T-helper 2 cell treated with Interferon-gamma antibody and Interleukin-4, amounts not matched to agents 100 ng/mL and 5 ng/mL, for 36 hours (primary cell): ENCODE measurements at regions not wholly inside any gene's neighbourhood (a gene's known extent, or its start where the extent isn't known, plus 50 kb on each side); places are given as distances from the start of the nearest gene placed in this dataset.
"Not testable (repeated sequence)": the region's sequence is repeated elsewhere in the genome, so short reads cannot be mapped to it uniquely, and the experiment has no call there.

Experiments
- intact Hi-C: fragments of 100-400 bp; cut with micrococcal nuclease; formaldehyde crosslinking; loops from one replicate; pipeline ENCODE4 v1.15.1; 2023

DNA sequence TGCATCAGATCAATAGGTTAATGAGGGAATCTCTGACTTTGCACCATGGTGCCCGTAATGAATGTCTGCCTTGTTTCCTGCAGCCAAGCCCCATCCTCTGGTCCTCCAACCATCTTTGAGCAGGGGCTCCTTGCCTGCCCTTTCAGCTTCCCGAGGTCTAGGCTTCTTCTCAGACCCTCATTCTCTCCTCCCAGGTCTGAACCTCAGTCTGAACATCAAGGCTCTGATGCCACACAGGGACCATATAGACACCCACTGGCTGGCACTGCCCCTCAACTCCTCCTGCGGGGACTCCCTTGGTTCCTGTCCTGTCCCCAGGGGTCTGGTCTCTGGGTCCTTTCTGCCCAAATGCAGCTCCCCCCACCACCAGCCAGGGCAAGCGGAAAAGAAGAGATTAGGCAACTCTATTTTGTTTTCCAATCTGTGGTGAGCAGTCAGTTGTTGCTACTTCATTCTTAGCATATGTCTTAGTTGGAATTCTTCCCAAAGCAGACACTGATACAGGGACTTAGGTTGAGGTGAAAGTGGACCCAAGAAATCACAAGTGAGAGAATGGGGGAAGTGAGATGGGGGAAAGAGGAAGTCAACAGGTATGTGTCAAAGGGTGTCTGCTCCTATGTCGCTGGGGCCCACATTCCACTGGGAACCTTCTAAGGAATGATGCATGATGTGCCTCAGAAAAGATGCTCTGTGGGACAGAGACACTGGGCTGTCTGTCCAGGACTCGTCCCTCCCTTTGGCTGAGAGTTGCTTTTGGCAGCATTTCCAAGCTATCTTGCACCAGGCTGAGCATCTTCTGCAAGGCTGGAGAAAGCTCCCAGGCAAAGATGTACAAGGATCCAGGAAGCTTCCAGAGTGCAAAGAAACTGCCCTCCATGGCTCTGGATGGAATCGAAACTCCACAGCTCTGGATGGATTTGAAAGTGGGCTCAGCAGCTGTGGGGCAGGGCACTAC, 1096.5 kb upstream of the TMEM132C start:
- intact Hi-C loops: no loop called here

DNA sequence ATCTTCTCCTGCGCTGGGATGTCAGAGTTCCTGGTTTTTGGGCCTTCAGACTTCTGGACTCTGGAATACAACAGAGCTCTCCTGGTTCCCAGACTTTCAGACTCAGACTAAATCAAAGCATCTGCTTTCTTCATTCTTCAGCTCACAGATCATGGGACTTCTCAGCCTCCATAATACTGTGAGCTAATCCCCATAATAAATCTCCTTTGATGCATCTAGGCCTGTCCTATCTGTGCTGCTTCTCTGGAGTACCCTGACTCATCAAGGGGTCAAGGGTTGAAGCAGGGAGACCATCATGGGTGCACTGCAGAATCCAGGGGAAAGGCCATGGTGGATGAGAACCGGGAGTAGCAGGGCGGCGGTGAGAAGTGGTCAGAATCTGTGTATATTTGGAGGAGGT, 1094.1 kb upstream of the TMEM132C start:
- intact Hi-C loops: no loop called here

DNA sequence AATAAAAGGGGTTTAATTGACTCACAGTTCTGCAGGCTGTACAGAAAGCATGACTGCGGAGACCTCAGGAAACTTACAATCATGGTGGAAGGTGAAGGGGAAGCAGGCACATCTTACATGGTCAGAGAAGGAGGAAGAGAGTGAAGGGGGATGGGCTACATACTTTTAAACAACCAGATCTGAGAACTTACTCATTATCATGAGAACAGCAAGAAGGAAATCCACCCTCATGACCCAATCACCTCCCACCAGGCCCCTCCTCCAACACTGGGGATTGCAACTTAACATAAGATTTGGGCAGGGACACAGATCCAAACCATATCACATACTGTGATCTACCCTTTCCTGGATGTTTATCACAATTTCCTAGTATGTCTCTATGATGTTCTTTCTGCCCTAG, 1093.0 kb upstream of the TMEM132C start:
- intact Hi-C loops: not testable (repeated sequence)

DNA sequence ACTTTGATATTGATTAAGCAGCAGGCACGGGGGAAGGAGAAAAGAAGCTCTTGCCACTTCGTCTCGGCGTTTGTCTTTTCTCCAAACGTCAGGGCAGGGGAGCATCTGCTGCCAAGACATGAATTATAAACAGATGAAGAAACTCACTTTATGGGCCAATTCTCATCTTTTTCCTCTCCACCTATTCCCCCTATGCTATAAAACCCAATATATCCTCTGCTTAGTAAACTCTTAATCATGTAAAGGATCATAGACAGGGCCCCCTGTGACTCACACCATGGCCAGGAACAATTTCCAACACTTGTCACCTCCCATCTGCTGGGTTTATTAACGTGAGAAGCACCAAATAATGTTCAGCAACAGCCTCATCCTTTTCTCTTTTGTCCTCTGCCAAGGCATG, 1092.1 kb upstream of the TMEM132C start:
- intact Hi-C loops: no loop called here

DNA sequence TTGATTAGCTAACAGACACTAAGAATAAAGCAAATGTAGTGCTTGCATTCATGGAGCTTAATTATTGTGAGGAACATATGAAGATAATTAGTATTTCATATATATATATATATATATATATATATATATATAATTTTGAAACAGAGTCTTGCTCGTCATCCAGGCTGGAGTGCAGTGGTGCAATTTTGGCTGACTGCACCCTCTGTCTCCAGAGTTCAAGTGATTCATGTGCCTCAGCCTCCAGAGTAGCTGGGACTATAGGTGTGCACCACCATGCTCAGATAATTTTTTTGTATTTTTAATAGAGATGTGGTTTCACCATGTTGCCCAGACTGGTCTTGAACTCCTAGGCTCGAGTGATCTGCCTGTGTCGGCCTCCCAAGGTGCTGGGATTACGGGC, 1091.6 kb upstream of the TMEM132C start:
- intact Hi-C loops: no loop called here

DNA sequence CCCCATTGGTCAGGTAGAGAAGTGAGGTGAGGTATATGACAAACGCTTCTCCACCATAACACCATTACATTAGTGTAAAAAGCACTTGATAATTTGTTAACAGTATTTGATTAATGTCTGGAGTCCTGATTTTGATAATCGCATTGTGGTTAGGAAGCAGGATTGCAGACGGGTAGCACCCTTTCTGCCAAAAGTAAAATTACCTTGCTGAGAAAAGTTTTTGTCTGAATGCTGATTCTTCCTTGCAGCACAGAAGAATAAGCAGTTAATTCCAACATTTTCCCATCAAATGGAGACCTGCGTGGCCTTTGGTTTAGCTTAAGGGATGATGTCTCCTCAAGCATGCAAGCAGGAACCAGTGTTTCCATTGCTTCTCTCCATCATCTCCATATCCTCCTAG, 1090.2 kb upstream of the TMEM132C start:
- intact Hi-C loops: no loop called here

DNA sequence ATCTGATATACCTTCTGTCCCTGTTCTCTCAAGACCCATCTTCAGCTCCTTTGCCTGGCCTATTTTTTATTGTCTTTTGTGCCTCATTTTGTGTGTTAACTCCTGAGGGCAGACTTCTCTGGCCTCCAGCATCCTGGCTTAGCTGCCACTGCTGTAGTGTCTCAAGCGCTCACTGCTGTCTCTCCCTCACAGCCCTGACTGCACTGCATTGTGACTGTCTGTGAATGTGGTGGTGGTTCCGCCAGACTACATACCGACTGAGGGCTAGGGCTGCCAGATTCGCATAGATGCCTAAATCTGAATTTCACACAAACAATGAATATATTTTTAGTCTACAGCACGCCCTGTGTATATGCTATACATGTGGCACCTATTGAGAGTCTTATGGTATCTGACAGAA, 1088.9 kb upstream of the TMEM132C start:
- intact Hi-C loops: no loop called here

DNA sequence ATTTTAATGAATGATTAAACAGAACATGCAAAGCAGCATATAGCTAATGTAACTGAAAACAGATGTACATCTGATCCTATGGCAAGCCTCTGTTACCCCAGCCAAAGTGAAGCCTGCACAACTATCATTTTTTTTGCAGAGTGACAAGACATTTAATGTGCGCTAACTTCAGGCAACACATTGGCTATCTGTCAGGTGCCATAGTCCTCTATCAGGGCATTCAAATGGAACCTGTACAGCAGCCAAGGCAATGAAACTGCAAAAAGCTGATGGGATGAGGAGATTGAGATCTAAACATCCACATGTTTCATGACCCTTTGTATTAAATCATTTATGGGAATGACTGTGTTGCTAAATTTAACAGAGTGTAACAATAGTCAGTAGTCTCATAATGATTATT, 1088.5 kb upstream of the TMEM132C start:
- intact Hi-C loops: no loop called here

DNA sequence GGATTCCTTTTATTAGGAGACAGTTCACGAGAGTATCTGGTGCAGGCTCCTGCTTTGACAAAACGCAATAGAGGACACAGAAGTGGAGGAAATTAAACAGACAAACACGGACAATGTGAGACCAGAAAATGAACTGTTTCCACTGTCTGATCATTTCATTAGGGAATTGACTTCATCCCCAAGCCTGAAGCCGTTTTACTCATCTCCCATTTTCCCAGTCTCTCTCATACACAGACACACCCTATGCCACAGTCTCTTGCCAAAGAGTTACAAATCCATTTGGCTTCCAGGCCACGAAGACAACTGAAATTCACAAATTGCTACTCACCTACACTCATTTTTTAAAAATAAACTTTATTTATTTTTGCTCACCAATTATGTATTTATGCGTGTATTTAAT, 1087.8 kb upstream of the TMEM132C start:
- intact Hi-C loops: no loop called here

DNA sequence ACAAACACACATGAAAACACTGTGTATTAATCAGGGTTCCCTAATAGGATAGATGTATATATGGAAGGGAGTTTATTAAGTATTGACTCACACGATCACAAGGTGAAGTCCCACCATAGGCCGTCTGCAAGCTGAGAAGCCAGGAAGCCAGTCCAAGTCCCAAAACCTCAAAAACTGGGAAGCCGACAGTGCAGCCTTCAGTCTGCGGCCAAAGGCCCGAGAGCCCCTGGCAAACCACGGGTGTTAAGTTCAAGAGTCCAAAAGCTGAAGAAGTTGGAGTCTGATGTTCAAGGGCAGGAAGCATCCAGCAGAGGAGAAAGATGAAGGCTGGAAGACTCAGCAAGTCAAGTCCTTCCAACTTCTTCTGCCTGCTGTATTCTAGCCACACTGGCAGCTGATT, 1085.0 kb upstream of the TMEM132C start:
- intact Hi-C loops: no loop called here

DNA sequence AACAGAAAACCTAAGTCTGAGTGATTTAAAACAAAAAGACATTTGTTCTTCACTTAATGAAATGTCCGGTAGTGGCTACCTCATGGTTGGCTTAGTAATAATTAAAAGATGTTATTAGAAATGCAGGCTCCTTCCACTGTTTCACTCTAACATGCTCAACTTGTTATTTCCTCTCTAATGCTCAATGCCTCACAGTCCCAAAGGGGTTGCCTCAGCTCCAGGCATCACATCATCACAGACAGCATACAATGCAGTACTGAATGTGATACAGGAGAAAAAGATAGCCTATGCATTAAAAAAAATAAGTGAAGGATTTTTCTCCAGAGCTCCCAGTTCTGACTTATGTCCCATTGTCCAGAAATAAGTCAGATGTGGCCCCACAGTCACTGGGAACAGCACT, 1077.0 kb upstream of the TMEM132C start:
- intact Hi-C loops: no loop called here

DNA sequence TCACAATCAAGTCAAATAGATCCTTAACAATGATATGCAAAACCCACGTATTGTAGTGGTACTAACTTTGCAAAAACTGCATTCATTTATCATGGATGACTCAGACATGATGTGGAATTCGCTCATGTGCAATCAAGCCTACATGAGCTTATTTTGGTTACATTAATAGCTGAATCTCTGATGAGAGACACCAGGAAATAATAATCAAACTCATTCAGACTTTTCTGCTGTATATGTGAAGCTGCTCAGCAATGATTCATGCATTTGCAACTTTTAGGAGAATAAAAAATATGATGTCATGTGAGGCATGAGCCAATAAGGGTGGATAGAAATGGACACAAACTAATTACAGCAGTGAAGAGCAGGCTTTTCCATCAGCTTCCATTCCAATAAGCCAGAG, 1075.8 kb upstream of the TMEM132C start:
- intact Hi-C loops: no loop called here

DNA sequence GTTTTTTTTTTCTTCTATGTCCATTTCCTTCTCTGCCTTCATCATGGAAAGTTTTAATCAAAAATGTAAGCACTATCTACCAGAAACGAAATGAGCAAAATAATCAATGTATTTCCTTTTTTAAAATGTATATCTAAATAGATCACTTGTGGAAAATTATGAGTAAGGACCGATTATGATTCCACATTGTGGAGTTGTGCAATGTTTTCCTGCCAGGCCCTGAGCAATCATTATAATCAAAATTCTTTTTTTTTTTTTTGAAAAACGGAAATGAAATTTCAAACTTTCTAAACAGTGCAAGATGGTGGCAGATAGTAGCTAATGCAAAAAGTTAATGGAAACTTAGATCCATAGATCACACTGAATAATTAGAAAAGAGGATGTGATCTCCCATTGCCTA, 1074.6 kb upstream of the TMEM132C start:
- intact Hi-C loops: no loop called here

DNA sequence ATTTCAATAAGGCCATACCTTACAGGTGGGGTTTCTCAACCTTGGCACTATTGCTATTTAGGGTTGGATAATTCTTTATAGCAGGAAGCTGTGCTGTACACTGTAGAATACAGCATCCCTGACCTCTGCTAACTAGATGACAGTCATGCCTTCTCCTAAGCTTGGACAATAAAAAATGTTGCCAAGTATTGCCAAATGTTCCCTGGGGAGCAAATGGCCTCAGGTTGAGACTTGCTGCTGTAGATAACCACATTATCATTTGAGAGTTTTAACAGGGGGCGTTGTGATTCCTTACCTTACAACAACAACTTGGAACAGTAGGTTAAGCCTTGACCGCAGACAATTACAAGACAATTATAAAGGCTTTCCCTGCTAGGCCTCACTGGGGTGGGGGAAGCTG, 1073.6 kb upstream of the TMEM132C start:
- intact Hi-C loops: no loop called here

DNA sequence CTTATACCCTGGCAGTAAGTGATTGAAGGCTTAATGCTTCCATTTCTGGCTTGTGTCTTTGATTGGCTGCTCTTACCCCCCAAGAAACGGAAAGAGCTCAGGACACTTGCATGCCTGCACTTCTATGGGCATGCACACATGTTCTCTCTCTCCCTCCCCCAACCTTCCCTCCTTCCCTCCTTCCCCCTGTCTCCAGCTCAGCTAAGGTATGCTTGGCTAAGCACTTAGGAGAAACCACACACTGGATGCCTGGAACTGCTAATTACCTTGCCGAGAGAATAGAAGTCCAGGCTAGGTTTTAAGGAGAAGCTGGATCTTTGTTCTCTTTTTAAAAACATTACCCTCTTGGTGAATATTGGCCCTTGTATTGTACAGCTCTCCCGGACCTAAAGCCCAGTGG, 1072.8 kb upstream of the TMEM132C start:
- intact Hi-C loops: no loop called here

DNA sequence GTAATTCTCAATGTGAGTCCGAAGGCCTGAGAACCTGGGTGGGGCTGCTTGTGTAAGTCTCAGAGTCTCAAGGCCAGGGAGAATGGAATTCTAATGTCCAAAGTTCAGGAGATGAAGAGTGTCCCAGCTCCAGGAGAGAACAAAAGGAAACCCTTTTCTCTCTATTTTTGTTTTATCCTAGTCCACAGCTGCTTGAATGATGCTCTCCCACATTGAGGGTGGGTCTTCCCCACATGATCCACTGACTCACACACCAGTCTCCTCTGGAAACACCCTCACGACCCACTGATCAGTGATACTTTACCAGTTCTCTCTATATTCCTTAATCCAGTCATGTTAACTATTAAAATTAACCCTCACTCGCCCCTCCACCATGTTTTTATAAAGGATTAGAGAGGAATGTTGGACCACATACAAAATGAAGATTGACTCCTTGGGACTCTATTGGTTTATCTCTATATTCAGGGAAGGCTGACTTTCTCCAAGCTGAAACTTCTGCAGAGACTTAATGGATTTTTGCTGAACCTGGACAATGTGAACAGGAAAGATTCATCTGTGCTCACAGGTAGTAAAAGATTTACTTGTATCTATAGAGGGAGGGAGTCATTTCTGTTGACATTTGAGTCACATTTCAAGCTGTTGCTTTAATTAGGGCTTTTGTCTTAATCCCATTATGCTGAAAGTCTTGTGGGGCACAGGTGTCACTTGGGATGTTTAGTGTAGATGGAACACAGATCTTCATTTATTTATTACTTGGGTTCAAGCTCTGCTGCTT, 1061.0 kb upstream of the TMEM132C start:
- intact Hi-C loops: no loop called here

DNA sequence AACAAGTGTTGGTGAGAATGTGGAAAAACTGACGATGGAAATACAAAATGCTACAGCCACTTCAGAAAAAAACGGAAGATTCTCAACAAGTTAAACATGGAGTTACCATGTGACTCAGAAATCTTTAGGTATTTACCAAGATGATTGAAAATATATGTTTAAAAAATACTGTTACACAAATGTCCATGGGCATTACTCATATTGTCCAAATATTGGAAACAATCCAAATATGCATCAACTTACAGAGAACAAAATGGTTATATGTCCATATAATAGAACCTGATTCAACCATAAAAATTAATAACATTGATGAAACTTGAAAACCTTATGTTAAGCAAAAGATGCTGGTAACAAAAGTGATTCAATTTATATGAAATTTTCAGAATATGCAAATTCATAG, 1057.7 kb upstream of the TMEM132C start:
- intact Hi-C loops: no loop called here

DNA sequence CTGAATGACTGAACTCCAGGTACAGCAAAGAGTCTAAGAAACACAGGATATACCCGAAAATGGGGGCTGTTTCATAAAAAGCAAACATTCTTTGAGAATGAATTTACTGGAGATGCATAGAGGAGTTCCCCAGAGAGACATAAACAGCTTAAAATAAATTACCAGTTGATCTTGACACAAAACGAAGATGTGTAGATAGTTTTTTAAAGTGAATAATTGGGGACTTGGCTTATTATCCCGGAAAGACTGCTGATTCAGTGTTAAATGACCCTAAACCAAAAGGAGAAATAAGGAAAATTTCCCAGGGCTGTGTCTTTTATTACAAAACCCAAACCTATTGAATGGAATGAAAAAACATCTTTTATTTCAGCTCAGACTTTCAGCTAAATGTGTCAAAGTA, 1052.8 kb upstream of the TMEM132C start:
- intact Hi-C loops: no loop called here

DNA sequence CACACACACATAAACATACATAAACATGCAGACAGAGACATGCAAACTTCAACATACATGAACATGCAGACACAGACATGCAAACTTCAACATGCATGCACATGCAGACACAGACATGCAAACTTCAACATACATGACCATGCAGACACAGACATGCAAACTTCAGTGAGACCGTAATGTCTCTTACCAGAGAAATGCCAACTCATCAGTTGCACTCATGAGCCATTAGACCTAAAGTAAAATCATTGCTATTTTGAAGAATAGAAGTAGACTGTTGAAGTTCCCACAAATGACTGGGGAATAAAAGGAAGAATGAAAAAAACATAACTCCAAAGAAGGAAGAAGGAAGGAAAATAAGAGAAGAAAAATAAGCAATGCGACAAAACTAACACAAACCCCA, 1044.0 kb upstream of the TMEM132C start:
- intact Hi-C loops: no loop called here

DNA sequence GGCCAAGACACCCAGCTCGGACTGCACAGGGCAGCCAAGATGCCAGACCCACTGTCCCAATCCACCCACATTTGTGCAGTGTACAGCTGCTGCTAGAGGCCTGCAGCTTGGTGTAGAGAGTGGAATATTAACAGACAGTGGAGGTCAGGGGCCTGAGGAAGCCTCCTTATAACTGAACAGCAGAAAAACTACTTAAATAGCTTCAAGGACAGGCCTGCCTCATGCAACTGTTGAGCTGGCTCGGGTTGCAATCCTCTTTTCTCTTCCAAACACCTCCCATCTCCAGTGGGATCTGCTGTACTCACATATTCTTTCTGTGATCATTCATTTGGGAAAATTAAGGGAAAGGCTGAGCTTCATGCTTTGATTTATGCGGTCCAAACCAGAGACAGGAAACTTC, 1043.2 kb upstream of the TMEM132C start:
- intact Hi-C loops: no loop called here

DNA sequence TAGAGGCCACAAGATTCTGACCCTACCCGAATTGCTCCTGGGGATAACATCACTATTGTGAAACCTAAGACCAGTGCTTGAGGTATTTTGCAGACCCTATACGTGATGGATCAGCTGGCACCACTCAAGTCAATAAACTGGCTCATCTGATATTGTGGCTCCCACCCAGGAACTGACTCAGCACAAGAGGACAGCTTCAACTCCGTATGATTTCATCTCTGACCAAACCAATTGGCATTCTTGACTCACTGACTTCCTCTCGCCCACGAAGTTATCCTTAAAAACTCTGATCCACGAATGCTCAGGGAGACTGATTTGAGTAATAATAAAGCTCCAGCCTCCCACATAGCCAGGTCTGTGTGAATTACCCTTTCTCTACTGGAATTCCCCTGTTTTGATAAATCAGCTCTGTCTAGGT, 1036.1 kb upstream of the TMEM132C start:
- intact Hi-C loops: no loop called here

DNA sequence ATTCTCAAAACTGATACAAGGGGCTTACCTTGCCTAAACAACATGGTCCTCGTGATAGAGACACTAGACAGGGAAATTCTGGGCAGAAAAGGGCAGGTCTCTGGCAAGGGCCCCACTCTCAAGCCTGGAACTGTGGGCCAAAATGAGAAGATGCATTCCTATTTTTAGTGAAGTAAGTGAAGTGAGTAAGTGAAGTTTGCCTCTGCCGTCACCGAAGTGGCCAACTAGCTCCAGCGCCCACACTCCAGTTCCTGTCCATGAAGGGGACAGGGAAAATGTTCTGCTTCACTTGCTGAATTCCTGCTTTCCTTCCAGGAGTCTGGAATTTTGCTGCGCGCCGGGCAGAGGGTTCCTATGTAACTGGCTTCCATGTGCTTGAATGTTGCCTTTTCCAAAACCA, 1035.6 kb upstream of the TMEM132C start:
- intact Hi-C loops: no loop called here

DNA sequence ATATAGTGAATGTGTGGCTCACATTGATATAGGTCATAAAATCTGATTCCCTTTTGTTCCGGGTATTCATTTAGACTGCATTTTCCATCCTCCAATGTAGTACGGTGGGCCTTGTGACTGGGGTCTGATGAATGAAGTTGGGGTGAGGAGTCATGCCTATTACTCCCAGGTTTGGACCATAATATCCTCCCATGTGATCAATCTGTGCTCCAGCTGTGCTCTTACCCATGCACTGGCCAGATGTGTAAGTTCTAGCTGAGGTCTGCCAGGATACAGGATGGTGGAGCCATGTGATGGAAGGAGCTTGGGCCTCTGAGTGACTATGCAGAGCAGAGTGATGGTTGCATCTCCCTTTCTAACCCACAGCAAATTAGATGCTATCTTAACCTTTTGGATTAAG, 1034.0 kb upstream of the TMEM132C start:
- intact Hi-C loops: no loop called here
